Esophagus (tissue), 2 donors: ENCODE measurements at regions not wholly inside any gene's neighbourhood (a gene's known extent, or its start where the extent isn't known, plus 50 kb on each side); places are given as distances from the start of the nearest gene placed in this dataset.

ENCODE experiments used
- H3K27ac ChIP-seq, 2 donors: one replicate each; pipeline ENCODE4 v1.5.1; 2013; ENCODE audit warnings: low read depth in 2 of 2, mild to moderate bottlenecking in 2 of 2, inconsistent platforms in 1 of 2, low read length in 1 of 2, moderate library complexity in 1 of 2
- H3K27me3 ChIP-seq, 2 donors: one replicate each; pipeline ENCODE4 v1.6.1; 2013; ENCODE audit warnings: low read length in 2 of 2, control low read depth in 1 of 2, mild to moderate bottlenecking in 1 of 2; ENCODE audit not compliant: insufficient read depth in 2 of 2, control insufficient read depth in 1 of 2
- H3K36me3 ChIP-seq, 2 donors: one replicate each; pipeline ENCODE4 v1.6.1; 2013; ENCODE audit warnings: low read length in 1 of 2; ENCODE audit not compliant: control insufficient read depth in 2 of 2, insufficient read depth in 2 of 2
- H3K4me1 ChIP-seq, 2 donors: one replicate each; pipeline ENCODE4 v1.6.1; 2013; ENCODE audit warnings: low read length in 1 of 2; ENCODE audit not compliant: control insufficient read depth in 2 of 2, insufficient read depth in 2 of 2
- H3K4me3 ChIP-seq, 2 donors: one replicate each; pipeline ENCODE4 v1.5.1; 2013; ENCODE audit warnings: low read length in 2 of 2, mild to moderate bottlenecking in 2 of 2, low read depth in 1 of 2, moderate library complexity in 1 of 2
- H3K9me3 ChIP-seq, 2 donors: one replicate each; pipeline ENCODE4 v1.6.1; 2013; ENCODE audit warnings: mild to moderate bottlenecking in 2 of 2, low read depth in 1 of 2, low read length in 1 of 2, moderate library complexity in 1 of 2; ENCODE audit not compliant: control insufficient read depth in 2 of 2, insufficient read depth in 1 of 2
- WGBS, 2 donors: extraction: QIAGEN DNeasy Blood & Tissue Kit; methylation state at CpG; one replicate each; pipeline ENCODE4 v1.1.7; 2013; 5-methylcytosine and 5-hydroxymethylcytosine counted together
- donor health status: healthy with polysubstance abuse.
- donor health status: Bipolar disorder and iron deficiency.

- no peaks in the 10 kb centered on the region for H3K4me1 ChIP-seq
- H3K4me3 ChIP-seq, result no peak overlapping the region
- 81 to 84% methylated on average over 21 of the region's 21 CpGs for WGBS, 2 donors
- no peaks in the 10 kb centered on the region for H3K36me3 ChIP-seq
- H3K9me3 ChIP-seq, result no peaks in the 10 kb centered on the region
- H3K27me3 ChIP-seq, result no peaks in the 10 kb centered on the region
- H3K27ac ChIP-seq, result no peak overlapping the region
Observed at GRCh38 chr18:76673281-76674185, 148.8 kb upstream of the ZNF236 start.

GRCh38 chr18:76672627-76673026, 149.7 kb upstream of the ZNF236 start:
- Histone ChIP-seq H3K4me1 (no peaks in the 10 kb centered on the region), H3K27me3 (no peaks in the 10 kb centered on the region), H3K9me3 (no peaks in the 10 kb centered on the region), H3K4me3 (no peak overlapping the region), H3K36me3 (no peaks in the 10 kb centered on the region), H3K27ac (no peak overlapping the region)
- whole genome bisulfite sequencing, 2 donors, result 84 to 87% methylated on average over 3 of the region's 3 CpGs

GRCh38 chr18:76670564-76671288, 151.6 kb upstream of the ZNF236 start:
- Histone ChIP-seq H3K9me3 (no peaks in the 10 kb centered on the region), H3K27me3 (no peaks in the 10 kb centered on the region), H3K4me3 (no peak overlapping the region), H3K36me3 (no peaks in the 10 kb centered on the region), H3K4me1 (no peaks in the 10 kb centered on the region), H3K27ac (no peak overlapping the region)
- WGBS, 2 donors, result 48 to 50% methylated on average over 12 of the region's 12 CpGs

GRCh38 chr18:76668546-76668945, 153.8 kb upstream of the ZNF236 start:
- H3K27me3 ChIP-seq, result no peaks in the 10 kb centered on the region
- 82 to 86% methylated on average over 5 of the region's 5 CpGs for WGBS, 2 donors
- no peaks in the 10 kb centered on the region for H3K9me3 ChIP-seq
- H3K4me3 ChIP-seq, result no peak overlapping the region
- no peaks in the 10 kb centered on the region for H3K4me1 ChIP-seq
- H3K36me3 ChIP-seq, result no peaks in the 10 kb centered on the region
- no peak overlapping the region for H3K27ac ChIP-seq

GRCh38 chr18:76668119-76668518, 154.2 kb upstream of the ZNF236 start:
- Histone ChIP-seq H3K27ac (no peak overlapping the region), H3K36me3 (no peaks in the 10 kb centered on the region), H3K4me1 (no peaks in the 10 kb centered on the region), H3K9me3 (no peaks in the 10 kb centered on the region), H3K27me3 (no peaks in the 10 kb centered on the region), H3K4me3 (no peak overlapping the region)
- WGBS, 2 donors, result 91 to 94% methylated on average over 8 of the region's 8 CpGs

- WGBS, 2 donors, result 88% methylated on average over 12 of the region's 12 CpGs
- no peak overlapping the region for H3K27ac ChIP-seq
- no peaks in the 10 kb centered on the region for H3K27me3 ChIP-seq
- no peaks in the 10 kb centered on the region for H3K9me3 ChIP-seq
- no peak overlapping the region for H3K4me3 ChIP-seq
- H3K36me3 ChIP-seq, result no peaks in the 10 kb centered on the region
- no peaks in the 10 kb centered on the region for H3K4me1 ChIP-seq
Observed at GRCh38 chr18:76667603-76668002, 154.8 kb upstream of the ZNF236 start.

- no peaks in the 10 kb centered on the region for H3K4me1 ChIP-seq
- H3K27me3 ChIP-seq, result no peaks in the 10 kb centered on the region
- H3K9me3 ChIP-seq, result no peaks in the 10 kb centered on the region
- WGBS, 2 donors, result 51 to 54% methylated on average over 7 of the region's 7 CpGs
- H3K4me3 ChIP-seq, result no peak overlapping the region
- no peaks in the 10 kb centered on the region for H3K36me3 ChIP-seq
- no peak overlapping the region for H3K27ac ChIP-seq
Observed at GRCh38 chr18:76662626-76663025, 159.7 kb upstream of the ZNF236 start.

GRCh38 chr18:76660571-76661192, 161.7 kb upstream of the ZNF236 start:
- Histone ChIP-seq H3K36me3 (no peaks in the 10 kb centered on the region), H3K9me3 (no peaks in the 10 kb centered on the region), H3K27me3 (no peaks in the 10 kb centered on the region), H3K4me3 (no peak overlapping the region), H3K27ac (no peak overlapping the region), H3K4me1 (no peaks in the 10 kb centered on the region)
- WGBS, 2 donors, result 75 to 85% methylated on average over 9 of the region's 9 CpGs

- Histone ChIP-seq H3K27me3 (no peaks in the 10 kb centered on the region), H3K9me3 (no peaks in the 10 kb centered on the region), H3K4me1 (no peaks in the 10 kb centered on the region), H3K4me3 (no peak overlapping the region), H3K27ac (no peak overlapping the region), H3K36me3 (no peaks in the 10 kb centered on the region)
- WGBS, 2 donors, result 52 to 60% methylated on average over 7 of the region's 7 CpGs
Observed at GRCh38 chr18:76658627-76659026, 163.6 kb upstream of the ZNF516 start.
